ENCODE measurements at regions not wholly inside any gene's neighbourhood (a gene's known extent, or its start where the extent isn't known, plus 50 kb on each side); places are given as distances from the start of the nearest gene placed in this dataset.

- TF ChIP-seq POU5F1 (IDR thresholded peaks at IDR 0.05; ENCODE audit: low read depth, low read length) (no peak), SAP30 (IDR thresholded peaks at IDR 0.05; ENCODE audit: insufficient read depth, insufficient replicate concordance, low read length) (no peak), BACH1 (IDR thresholded peaks at IDR 0.05; ENCODE audit: low read length) (no peak), EZH2 (IDR thresholded peaks at IDR 0.05; ENCODE audit: low read depth, low read length, severe bottlenecking) (no peak), CBX5 (IDR thresholded peaks at IDR 0.05; ENCODE audit: low read depth, low read length) (no peak)
These were observed 258.1 kb downstream of the SYK start (continued) for GRCh38 chr9:91059713-91060112.
